B cell (primary cell): ENCODE measurements at regions not wholly inside any gene's neighbourhood (a gene's known extent, or its start where the extent isn't known, plus 50 kb on each side); places are given as distances from the start of the nearest gene placed in this dataset.

Experiments
- ATAC-seq: fragments of 200-7000 bp; cut with Tn5 transposase; one replicate; pipeline ENCODE4 v1.10.0; 2021; ENCODE audit warnings: low read depth, mild to moderate bottlenecking, moderate number of reproducible peaks, moderate library complexity
- CTCF ChIA-PET: fragments of 350-600 bp; sonication (Branson Sonifier 250); formaldehyde crosslinking; loops from one replicate; lab custom pipeline; 2021; ENCODE audit warnings: antibody characterized with exemption, inconsistent platforms; lab: Charles Lee
- POLR2A ChIA-PET: fragments of 350-600 bp; sonication (Branson Sonifier 250); formaldehyde crosslinking; loops from one replicate; lab custom pipeline; 2021; ENCODE audit warnings: antibody characterized with exemption; lab: Charles Lee
- DNase-seq: peaks from one replicate; pipeline ENCODE4 v3.0.0; 2013
- H2AFZ ChIP-seq: 2 replicates; pipeline ENCODE4 v1.6.1; 2012; ENCODE audit warnings: mild to moderate bottlenecking, low read depth, low read length; ENCODE audit not compliant: insufficient read depth, poor library complexity, severe bottlenecking
- H3K27ac ChIP-seq, 2 donors: 1 replicate in 1 of 2; 2 replicates in 1 of 2; pipeline ENCODE4 v1.5.1; 2012 to 2013; ENCODE audit warnings: low read length in 2 of 2, mild to moderate bottlenecking in 2 of 2, moderate library complexity in 1 of 2
- H3K27me3 ChIP-seq, 4 experiments: fragments of 200-600 bp in 1 of 4; sonication (generic) in 1 of 4; replicated peaks in 1 of 4; 1 replicate in 2 of 4; 2 replicates in 2 of 4; pipeline versions ENCODE4 v1.6.1 to v1.7.0; 2013 to 2016; ENCODE audit warnings: low read length in 3 of 4, mild to moderate bottlenecking in 2 of 4, mixed read lengths in 1 of 4, moderate library complexity in 1 of 4; ENCODE audit not compliant: insufficient read depth in 4 of 4, control insufficient read depth in 3 of 4; ENCODE audit errors: control extremely low read depth in 1 of 4
- H3K36me3 ChIP-seq, 2 experiments: replicated peaks in 1 of 2; 1 replicate in 1 of 2; 2 replicates in 1 of 2; pipeline versions ENCODE4 v1.6.1 to v1.7.1; 2013; ENCODE audit warnings: low read length in 1 of 2; ENCODE audit not compliant: insufficient read depth in 2 of 2, control insufficient read depth in 1 of 2; ENCODE audit errors: control extremely low read depth in 1 of 2, extremely low read depth in 1 of 2
- H3K4me1 ChIP-seq, 2 donors: fragments of 200-600 bp in 1 of 2; sonication (generic) in 1 of 2; 1 replicate in 1 of 2; 2 replicates in 1 of 2; pipeline versions ENCODE4 v1.5.1 to v1.6.1; 2013 to 2017; ENCODE audit warnings: low read length in 2 of 2; ENCODE audit not compliant: control insufficient read depth in 2 of 2, insufficient read depth in 2 of 2
- H3K4me2 ChIP-seq: replicated peaks from 2 replicates; pipeline ENCODE3; 2012; ENCODE audit warnings: mild to moderate bottlenecking, low read depth, low read length; ENCODE audit not compliant: poor library complexity, severe bottlenecking
- H3K4me3 ChIP-seq, 5 experiments: fragments of 200-600 bp in 1 of 5; sonication (generic) in 1 of 5; 1 replicate in 3 of 5; 2 replicates in 2 of 5; pipeline versions ENCODE4 v1.5.1 to v1.7.0; 2011 to 2016; ENCODE audit warnings: low read length in 4 of 5, mild to moderate bottlenecking in 4 of 5, low read depth in 2 of 5, control low read depth in 1 of 5, moderate library complexity in 1 of 5; ENCODE audit not compliant: insufficient read depth in 1 of 5; ENCODE audit errors: control extremely low read depth in 1 of 5, extremely low read depth in 1 of 5
- H3K79me2 ChIP-seq: fragments of 200-600 bp; sonication (generic); one replicate; pipeline ENCODE4 v1.6.0; 2016; ENCODE audit warnings: low read length; ENCODE audit not compliant: control insufficient read depth, insufficient read depth
- H3K9ac ChIP-seq: fragments of 200-600 bp; sonication (generic); 2 replicates; pipeline ENCODE4 v1.6.1; 2017; ENCODE audit warnings: mild to moderate bottlenecking, low read length, moderate library complexity
- H3K9me3 ChIP-seq, 3 donors: one replicate each; pipeline versions ENCODE4 v1.6.1 to v1.7.1; 2013; ENCODE audit warnings: low read length in 2 of 3; ENCODE audit not compliant: control insufficient read depth in 2 of 3, insufficient read depth in 1 of 3; ENCODE audit errors: control extremely low read depth in 1 of 3
- H4K20me1 ChIP-seq: 2 replicates; pipeline ENCODE4 v1.6.0; 2012; ENCODE audit warnings: mild to moderate bottlenecking, low read length; ENCODE audit not compliant: insufficient read depth, control insufficient read depth, poor library complexity, severe bottlenecking
- H3K27ac Mint-ChIP-seq: one replicate; pipeline ENCODE4 v1.8.0; 2021; ENCODE audit warnings: mixed read lengths
- H3K27me3 Mint-ChIP-seq: one replicate; pipeline ENCODE4 v1.8.0; 2021; ENCODE audit warnings: mixed read lengths
- H3K4me1 Mint-ChIP-seq: one replicate; pipeline ENCODE4 v1.8.0; 2021; ENCODE audit warnings: mixed read lengths
- H3K4me3 Mint-ChIP-seq: one replicate; pipeline ENCODE4 v1.8.0; 2021; ENCODE audit warnings: mixed read lengths
- H3K9me3 Mint-ChIP-seq: one replicate; pipeline ENCODE4 v1.8.0; 2022; ENCODE audit warnings: mixed read lengths; ENCODE audit not compliant: insufficient read depth
- EZH2 ChIP-seq: IDR thresholded peaks from 2 replicates; pipeline ENCODE4 v1.6.1; 2012; ENCODE audit warnings: borderline replicate concordance, low read depth, mild to moderate bottlenecking, moderate library complexity, low read length; ENCODE audit not compliant: insufficient read depth, poor library complexity, severe bottlenecking
- WGBS: methylation state at CpG from one replicate; pipeline ENCODE4 v1.1.5; 2013; ENCODE audit warnings: missing lambda C conversion rate; ENCODE audit not compliant: insufficient coverage; 5-methylcytosine and 5-hydroxymethylcytosine counted together
- intact Hi-C: fragments of 100-400 bp; cut with micrococcal nuclease; formaldehyde crosslinking; loops from one replicate; pipeline ENCODE4 v1.10.0; 2022
- TF ChIP-seq, protein P1 (sequence below): fragments of 200-600 bp; IDR thresholded peaks from one replicate; pipeline ENCODE4 v1.8.0; 2022; ENCODE audit warnings: antibody characterized with exemption, mild to moderate bottlenecking

DNA sequence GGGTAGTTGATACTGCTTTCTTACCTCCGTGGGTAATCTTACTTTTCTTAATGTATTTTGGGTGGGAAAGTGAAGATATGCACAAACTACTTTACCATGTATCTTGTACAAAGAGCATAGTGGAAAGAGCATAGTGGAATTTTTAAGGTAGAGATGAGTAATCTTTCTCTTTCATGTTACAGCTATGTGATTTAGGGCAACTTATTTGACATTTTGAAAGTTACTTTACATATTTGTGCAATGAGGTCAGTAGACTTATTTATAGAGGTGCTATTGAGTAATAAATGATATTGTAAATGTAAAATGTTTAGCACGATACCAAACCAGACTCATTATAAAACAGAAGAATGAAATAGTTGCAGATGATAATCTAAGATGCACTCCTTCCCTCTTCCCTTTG lies 351.2 kb downstream of the TRAM1L1 start:
- POLR2A ChIA-PET = no interaction called here
- Histone ChIP-seq H3K79me2 (no peaks in the 10 kb centered on the region), H3K9me3 (no peaks in the 10 kb centered on the region), H3K36me3 (no peaks in the 10 kb centered on the region), H3K27ac (no peak overlapping the region), H3K27me3 (no peaks in the 10 kb centered on the region), H4K20me1 (no peaks in the 10 kb centered on the region), H3K4me1 (no peaks in the 10 kb centered on the region), H3K9ac (no peak overlapping the region), H3K4me2 (no peak overlapping the region), H2AFZ (no peak overlapping the region), H3K4me3 (no peak overlapping the region)
- TF ChIP-seq, protein P1, sequence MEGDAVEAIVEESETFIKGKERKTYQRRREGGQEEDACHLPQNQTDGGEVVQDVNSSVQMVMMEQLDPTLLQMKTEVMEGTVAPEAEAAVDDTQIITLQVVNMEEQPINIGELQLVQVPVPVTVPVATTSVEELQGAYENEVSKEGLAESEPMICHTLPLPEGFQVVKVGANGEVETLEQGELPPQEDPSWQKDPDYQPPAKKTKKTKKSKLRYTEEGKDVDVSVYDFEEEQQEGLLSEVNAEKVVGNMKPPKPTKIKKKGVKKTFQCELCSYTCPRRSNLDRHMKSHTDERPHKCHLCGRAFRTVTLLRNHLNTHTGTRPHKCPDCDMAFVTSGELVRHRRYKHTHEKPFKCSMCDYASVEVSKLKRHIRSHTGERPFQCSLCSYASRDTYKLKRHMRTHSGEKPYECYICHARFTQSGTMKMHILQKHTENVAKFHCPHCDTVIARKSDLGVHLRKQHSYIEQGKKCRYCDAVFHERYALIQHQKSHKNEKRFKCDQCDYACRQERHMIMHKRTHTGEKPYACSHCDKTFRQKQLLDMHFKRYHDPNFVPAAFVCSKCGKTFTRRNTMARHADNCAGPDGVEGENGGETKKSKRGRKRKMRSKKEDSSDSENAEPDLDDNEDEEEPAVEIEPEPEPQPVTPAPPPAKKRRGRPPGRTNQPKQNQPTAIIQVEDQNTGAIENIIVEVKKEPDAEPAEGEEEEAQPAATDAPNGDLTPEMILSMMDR = no peak
- no peak for TF ChIP-seq EZH2
- H3K27ac Mint-ChIP-seq = no peak overlapping the region
- no peaks in the 10 kb centered on the region for H3K4me1 Mint-ChIP-seq
- no peaks in the 10 kb centered on the region for H3K27me3 Mint-ChIP-seq
- ATAC-seq (no peak), DNase-seq (no peak)
- CTCF ChIA-PET = no interaction called here
- H3K4me3 Mint-ChIP-seq = no peak overlapping the region
- intact Hi-C loops = no loop called here
- no CpG with 5 or more reads among the region's 2 CpGs for WGBS
- H3K9me3 Mint-ChIP-seq = peaks cover 5% of the 10 kb centered on the region

DNA sequence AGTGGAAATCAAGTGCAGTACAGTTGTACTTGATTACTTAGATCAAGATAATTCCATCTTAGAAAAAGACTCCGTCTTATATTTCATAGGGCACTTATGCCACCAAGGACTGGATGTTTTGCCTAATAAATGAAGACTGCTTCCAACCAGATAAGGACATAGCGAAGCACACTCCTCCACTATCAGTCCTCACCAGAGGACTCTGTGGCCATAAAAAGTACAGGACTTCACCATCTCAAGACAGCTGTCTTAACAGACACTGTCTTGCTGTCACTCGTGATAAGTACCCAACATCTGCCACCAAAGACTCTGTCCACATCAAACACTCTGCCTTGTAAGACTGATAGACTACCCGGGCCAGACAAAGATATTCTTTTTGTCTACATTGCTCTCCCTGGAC lies 352.0 kb downstream of the TRAM1L1 start:
- Histone ChIP-seq H3K27ac (no peak overlapping the region), H3K79me2 (no peaks in the 10 kb centered on the region), H3K9ac (no peak overlapping the region), H4K20me1 (no peaks in the 10 kb centered on the region), H3K9me3 (no peaks in the 10 kb centered on the region), H3K4me1 (no peaks in the 10 kb centered on the region), H3K27me3 (no peaks in the 10 kb centered on the region), H3K36me3 (no peaks in the 10 kb centered on the region), H2AFZ (no peak overlapping the region), H3K4me2 (no peak overlapping the region), H3K4me3 (no peak overlapping the region)
- DNase-seq (no peak), ATAC-seq (no peak)
- 96% methylated on average over 3 of the region's 4 CpGs for WGBS
- ChIA-PET CTCF (no interaction called here), POLR2A (no interaction called here)
- intact Hi-C loops = no loop called here
- no peaks in the 10 kb centered on the region for H3K4me1 Mint-ChIP-seq
- H3K4me3 Mint-ChIP-seq = no peak overlapping the region
- H3K9me3 Mint-ChIP-seq = peaks cover 5% of the 10 kb centered on the region
- no peak overlapping the region for H3K27ac Mint-ChIP-seq
- H3K27me3 Mint-ChIP-seq = no peaks in the 10 kb centered on the region
- no peak for TF ChIP-seq EZH2
- TF ChIP-seq, protein P1 = no peak
